ENCODE measurements at regions not wholly inside any gene's neighbourhood (a gene's known extent, or its start where the extent isn't known, plus 50 kb on each side); places are given as distances from the start of the nearest gene placed in this dataset.

DNA sequence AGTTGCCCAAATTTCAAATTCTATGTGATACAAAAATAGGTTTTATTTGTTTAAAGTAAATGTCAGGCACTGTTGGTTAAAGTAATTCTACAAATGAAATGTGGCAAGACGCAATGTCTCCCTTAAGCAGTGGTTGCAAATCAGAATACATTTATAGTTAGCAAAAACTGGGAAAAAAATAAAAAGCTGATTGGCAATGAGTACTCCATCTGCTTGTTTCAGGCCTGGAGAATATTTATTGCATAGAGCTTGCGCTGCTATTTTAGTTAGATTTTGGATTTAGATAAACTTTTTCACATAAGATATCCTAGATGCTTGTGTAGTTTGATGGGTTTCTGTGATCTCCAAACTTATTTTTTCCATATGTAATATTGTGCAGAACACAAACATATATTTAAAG is 224.0 kb upstream of the MPPED2 start:
- WGBS (ENCODE audit: low lambda C conversion rate): 50% methylated on average over 2 of the region's 2 CpGs
- peaks cover 0 to 14% of the 10 kb centered on the region in 2 experiments; a peak in 1 of 4 replicates for H3K4me1 ChIP-seq (ENCODE audit: control insufficient read depth in 1 of 2, insufficient read depth in 2 of 2, low read depth in 1 of 2, low read length in 1 of 2)
- TF ChIP-seq MEF2A (IDR thresholded peaks at IDR 0.05; ENCODE audit: borderline replicate concordance, low read depth) (no peak), SMC3 (IDR thresholded peaks at IDR 0.05; ENCODE audit: low read depth, low read length) (no peak), RAD21 (IDR thresholded peaks at IDR 0.05; ENCODE audit: low read length) (no peak)
- no peak overlapping the region for H3K4me2 ChIP-seq
- POLR2A ChIA-PET: no interaction called here
- CTCF ChIA-PET: interaction anchor here (1.4 kb wide), 1 partner anchor 13 kb away, joined by 5 read pairs; no protein-coding TSS in a partner anchor
- H3K9me3 ChIP-seq: no peaks in the 10 kb centered on the region; the same call in 1 of the 2 replicates
- no peak for DNase-seq
- no peak overlapping the region for H3K9ac ChIP-seq
- H3K27me3 ChIP-seq (ENCODE audit: insufficient read depth): no peaks in the 10 kb centered on the region
- H3F3A ChIP-seq (replicated peaks; ENCODE audit: insufficient read depth): no peaks in the 10 kb centered on the region
- H3K79me2 ChIP-seq (ENCODE audit: insufficient read depth): no peaks in the 10 kb centered on the region
- no peak overlapping the region for H3K27ac ChIP-seq (ENCODE audit: low read depth in 2 of 2, low read length in 1 of 2)
- H3K36me3 ChIP-seq (replicated peaks in 1 of 2; ENCODE audit: control insufficient read depth in 1 of 2, insufficient read depth in 2 of 2, low read length in 1 of 2): no peaks in the 10 kb centered on the region
- no peak overlapping the region for H3K4me3 ChIP-seq (ENCODE audit: low read depth in 2 of 2, low read length in 1 of 2)
- H3K9me2 ChIP-seq: no peaks in the 10 kb centered on the region
- no peaks in the 10 kb centered on the region for H4K20me1 ChIP-seq (ENCODE audit: insufficient read depth)
- H2AFZ ChIP-seq (ENCODE audit: low read depth): no peak overlapping the region

DNA sequence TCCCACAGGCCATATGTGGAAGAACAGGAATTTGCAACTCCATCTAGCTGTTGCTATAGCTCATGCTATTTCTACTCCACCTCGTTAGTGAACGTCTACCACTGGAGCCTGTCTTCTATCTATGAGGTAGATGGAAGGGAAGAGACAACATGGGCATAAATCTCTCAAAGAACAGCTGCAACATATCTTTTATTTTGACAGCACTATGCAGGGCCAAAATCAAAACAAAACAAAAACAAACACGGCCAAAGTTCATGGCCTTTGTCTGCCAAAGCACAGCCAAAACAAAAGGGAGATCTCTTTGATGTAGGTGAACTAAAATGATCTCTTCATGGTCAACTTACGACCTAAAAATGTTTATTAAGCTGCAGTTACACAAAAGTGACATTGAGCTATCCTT is 215.2 kb upstream of the MPPED2 start:
- H3K27me3 ChIP-seq (ENCODE audit: insufficient read depth): no peaks in the 10 kb centered on the region
- no peak overlapping the region for H3K9ac ChIP-seq
- no peaks in the 10 kb centered on the region for H3F3A ChIP-seq (replicated peaks; ENCODE audit: insufficient read depth)
- DNase-seq: no peak
- CTCF ChIA-PET: no interaction called here
- no peaks in the 10 kb centered on the region for H3K9me3 ChIP-seq
- H3K4me1 ChIP-seq (ENCODE audit: control insufficient read depth in 1 of 2, insufficient read depth in 2 of 2, low read depth in 1 of 2, low read length in 1 of 2): no peaks in the 10 kb centered on the region
- H2AFZ ChIP-seq (ENCODE audit: low read depth): no peak overlapping the region
- TF ChIP-seq, protein P1, sequence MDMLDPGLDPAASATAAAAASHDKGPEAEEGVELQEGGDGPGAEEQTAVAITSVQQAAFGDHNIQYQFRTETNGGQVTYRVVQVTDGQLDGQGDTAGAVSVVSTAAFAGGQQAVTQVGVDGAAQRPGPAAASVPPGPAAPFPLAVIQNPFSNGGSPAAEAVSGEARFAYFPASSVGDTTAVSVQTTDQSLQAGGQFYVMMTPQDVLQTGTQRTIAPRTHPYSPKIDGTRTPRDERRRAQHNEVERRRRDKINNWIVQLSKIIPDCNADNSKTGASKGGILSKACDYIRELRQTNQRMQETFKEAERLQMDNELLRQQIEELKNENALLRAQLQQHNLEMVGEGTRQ (IDR thresholded peaks at IDR 0.05; ENCODE audit: borderline replicate concordance, low read depth, low read length): no peak
- no peak for TF ChIP-seq RAD21 (IDR thresholded peaks at IDR 0.05; ENCODE audit: low read length)
- TF ChIP-seq, protein P2, sequence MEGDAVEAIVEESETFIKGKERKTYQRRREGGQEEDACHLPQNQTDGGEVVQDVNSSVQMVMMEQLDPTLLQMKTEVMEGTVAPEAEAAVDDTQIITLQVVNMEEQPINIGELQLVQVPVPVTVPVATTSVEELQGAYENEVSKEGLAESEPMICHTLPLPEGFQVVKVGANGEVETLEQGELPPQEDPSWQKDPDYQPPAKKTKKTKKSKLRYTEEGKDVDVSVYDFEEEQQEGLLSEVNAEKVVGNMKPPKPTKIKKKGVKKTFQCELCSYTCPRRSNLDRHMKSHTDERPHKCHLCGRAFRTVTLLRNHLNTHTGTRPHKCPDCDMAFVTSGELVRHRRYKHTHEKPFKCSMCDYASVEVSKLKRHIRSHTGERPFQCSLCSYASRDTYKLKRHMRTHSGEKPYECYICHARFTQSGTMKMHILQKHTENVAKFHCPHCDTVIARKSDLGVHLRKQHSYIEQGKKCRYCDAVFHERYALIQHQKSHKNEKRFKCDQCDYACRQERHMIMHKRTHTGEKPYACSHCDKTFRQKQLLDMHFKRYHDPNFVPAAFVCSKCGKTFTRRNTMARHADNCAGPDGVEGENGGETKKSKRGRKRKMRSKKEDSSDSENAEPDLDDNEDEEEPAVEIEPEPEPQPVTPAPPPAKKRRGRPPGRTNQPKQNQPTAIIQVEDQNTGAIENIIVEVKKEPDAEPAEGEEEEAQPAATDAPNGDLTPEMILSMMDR (IDR thresholded peaks at IDR 0.05): no peak
- no peak for TF ChIP-seq JUND (IDR thresholded peaks at IDR 0.05)
- no peak for TF ChIP-seq TEAD4 (IDR thresholded peaks at IDR 0.05; ENCODE audit: borderline replicate concordance, insufficient read depth)
- TF ChIP-seq, protein P3, sequence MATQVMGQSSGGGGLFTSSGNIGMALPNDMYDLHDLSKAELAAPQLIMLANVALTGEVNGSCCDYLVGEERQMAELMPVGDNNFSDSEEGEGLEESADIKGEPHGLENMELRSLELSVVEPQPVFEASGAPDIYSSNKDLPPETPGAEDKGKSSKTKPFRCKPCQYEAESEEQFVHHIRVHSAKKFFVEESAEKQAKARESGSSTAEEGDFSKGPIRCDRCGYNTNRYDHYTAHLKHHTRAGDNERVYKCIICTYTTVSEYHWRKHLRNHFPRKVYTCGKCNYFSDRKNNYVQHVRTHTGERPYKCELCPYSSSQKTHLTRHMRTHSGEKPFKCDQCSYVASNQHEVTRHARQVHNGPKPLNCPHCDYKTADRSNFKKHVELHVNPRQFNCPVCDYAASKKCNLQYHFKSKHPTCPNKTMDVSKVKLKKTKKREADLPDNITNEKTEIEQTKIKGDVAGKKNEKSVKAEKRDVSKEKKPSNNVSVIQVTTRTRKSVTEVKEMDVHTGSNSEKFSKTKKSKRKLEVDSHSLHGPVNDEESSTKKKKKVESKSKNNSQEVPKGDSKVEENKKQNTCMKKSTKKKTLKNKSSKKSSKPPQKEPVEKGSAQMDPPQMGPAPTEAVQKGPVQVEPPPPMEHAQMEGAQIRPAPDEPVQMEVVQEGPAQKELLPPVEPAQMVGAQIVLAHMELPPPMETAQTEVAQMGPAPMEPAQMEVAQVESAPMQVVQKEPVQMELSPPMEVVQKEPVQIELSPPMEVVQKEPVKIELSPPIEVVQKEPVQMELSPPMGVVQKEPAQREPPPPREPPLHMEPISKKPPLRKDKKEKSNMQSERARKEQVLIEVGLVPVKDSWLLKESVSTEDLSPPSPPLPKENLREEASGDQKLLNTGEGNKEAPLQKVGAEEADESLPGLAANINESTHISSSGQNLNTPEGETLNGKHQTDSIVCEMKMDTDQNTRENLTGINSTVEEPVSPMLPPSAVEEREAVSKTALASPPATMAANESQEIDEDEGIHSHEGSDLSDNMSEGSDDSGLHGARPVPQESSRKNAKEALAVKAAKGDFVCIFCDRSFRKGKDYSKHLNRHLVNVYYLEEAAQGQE (IDR thresholded peaks at IDR 0.05; ENCODE audit: low read depth, low read length): no peak
- TF ChIP-seq, protein P4, sequence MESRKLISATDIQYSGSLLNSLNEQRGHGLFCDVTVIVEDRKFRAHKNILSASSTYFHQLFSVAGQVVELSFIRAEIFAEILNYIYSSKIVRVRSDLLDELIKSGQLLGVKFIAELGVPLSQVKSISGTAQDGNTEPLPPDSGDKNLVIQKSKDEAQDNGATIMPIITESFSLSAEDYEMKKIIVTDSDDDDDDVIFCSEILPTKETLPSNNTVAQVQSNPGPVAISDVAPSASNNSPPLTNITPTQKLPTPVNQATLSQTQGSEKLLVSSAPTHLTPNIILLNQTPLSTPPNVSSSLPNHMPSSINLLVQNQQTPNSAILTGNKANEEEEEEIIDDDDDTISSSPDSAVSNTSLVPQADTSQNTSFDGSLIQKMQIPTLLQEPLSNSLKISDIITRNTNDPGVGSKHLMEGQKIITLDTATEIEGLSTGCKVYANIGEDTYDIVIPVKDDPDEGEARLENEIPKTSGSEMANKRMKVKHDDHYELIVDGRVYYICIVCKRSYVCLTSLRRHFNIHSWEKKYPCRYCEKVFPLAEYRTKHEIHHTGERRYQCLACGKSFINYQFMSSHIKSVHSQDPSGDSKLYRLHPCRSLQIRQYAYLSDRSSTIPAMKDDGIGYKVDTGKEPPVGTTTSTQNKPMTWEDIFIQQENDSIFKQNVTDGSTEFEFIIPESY (IDR thresholded peaks at IDR 0.05; ENCODE audit: borderline replicate concordance, low read depth): no peak
- TF ChIP-seq, protein P5, sequence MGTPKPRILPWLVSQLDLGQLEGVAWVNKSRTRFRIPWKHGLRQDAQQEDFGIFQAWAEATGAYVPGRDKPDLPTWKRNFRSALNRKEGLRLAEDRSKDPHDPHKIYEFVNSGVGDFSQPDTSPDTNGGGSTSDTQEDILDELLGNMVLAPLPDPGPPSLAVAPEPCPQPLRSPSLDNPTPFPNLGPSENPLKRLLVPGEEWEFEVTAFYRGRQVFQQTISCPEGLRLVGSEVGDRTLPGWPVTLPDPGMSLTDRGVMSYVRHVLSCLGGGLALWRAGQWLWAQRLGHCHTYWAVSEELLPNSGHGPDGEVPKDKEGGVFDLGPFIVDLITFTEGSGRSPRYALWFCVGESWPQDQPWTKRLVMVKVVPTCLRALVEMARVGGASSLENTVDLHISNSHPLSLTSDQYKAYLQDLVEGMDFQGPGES (IDR thresholded peaks at IDR 0.05; ENCODE audit: low read depth, low read length): no peak
- TF ChIP-seq NRF1 (IDR thresholded peaks at IDR 0.05; ENCODE audit: low read depth, low read length): no peak
- TF ChIP-seq, protein P6, sequence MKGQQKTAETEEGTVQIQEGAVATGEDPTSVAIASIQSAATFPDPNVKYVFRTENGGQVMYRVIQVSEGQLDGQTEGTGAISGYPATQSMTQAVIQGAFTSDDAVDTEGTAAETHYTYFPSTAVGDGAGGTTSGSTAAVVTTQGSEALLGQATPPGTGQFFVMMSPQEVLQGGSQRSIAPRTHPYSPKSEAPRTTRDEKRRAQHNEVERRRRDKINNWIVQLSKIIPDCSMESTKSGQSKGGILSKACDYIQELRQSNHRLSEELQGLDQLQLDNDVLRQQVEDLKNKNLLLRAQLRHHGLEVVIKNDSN (IDR thresholded peaks at IDR 0.05; ENCODE audit: borderline replicate concordance, low read depth): no peak
- no peak for TF ChIP-seq RCOR1 (IDR thresholded peaks at IDR 0.05; ENCODE audit: low read length)
- no peak for TF ChIP-seq FOXJ3 (CRISPR knock-in tag; IDR thresholded peaks at IDR 0.05)
- POLR2A ChIA-PET: no interaction called here
- no peaks in the 10 kb centered on the region for H3K79me2 ChIP-seq (ENCODE audit: insufficient read depth)
- WGBS (ENCODE audit: low lambda C conversion rate): 7% methylated on average over 4 of the region's 4 CpGs
- H3K4me2 ChIP-seq: no peak overlapping the region
- no peak overlapping the region for H3K27ac ChIP-seq (ENCODE audit: low read depth in 2 of 2, low read length in 1 of 2)
- H3K9me2 ChIP-seq: no peaks in the 10 kb centered on the region
- H4K20me1 ChIP-seq (ENCODE audit: insufficient read depth): no peaks in the 10 kb centered on the region
- H3K36me3 ChIP-seq (replicated peaks in 1 of 2; ENCODE audit: control insufficient read depth in 1 of 2, insufficient read depth in 2 of 2, low read length in 1 of 2): no peaks in the 10 kb centered on the region
- no peak overlapping the region for H3K4me3 ChIP-seq (ENCODE audit: low read depth in 2 of 2, low read length in 1 of 2)

Data from SK-N-SH (cell line).